GM13977 (cell line): ENCODE measurements at regions not wholly inside any gene's neighbourhood (a gene's known extent, or its start where the extent isn't known, plus 50 kb on each side); places are given as distances from the start of the nearest gene placed in this dataset.

Source experiments
- DNase-seq: peaks from one replicate; pipeline ENCODE4 v3.0.0; 2012; ENCODE audit warnings: low spot score
- in situ Hi-C: fragments of 300-500 bp; cut with MboI; formaldehyde crosslinking; loops from one replicate; pipeline ENCODE4 v1.12.0; 2022; ENCODE audit warnings: low sequenced_read_pairs, low pct_unique_long_range_greater_than_20kb, mixed read lengths, inconsistent platforms; ENCODE audit not compliant: unreplicated experiment
- TF ChIP-seq, protein P1 (sequence below): IDR thresholded peaks from 2 replicates; pipeline ENCODE4 v1.5.1; 2012; ENCODE audit warnings: mild to moderate bottlenecking, control low read depth; ENCODE audit not compliant: insufficient read depth; ENCODE audit errors: extremely low read depth, missing control alignments

GRCh38 chr4:105059337-105059736 lies 87.3 kb upstream of the TET2 start:
- in situ Hi-C loops: loop anchor here (10.0 kb wide), 1 partner anchor 195 kb away; no protein-coding TSS in a partner anchor
- TF ChIP-seq, protein P1, sequence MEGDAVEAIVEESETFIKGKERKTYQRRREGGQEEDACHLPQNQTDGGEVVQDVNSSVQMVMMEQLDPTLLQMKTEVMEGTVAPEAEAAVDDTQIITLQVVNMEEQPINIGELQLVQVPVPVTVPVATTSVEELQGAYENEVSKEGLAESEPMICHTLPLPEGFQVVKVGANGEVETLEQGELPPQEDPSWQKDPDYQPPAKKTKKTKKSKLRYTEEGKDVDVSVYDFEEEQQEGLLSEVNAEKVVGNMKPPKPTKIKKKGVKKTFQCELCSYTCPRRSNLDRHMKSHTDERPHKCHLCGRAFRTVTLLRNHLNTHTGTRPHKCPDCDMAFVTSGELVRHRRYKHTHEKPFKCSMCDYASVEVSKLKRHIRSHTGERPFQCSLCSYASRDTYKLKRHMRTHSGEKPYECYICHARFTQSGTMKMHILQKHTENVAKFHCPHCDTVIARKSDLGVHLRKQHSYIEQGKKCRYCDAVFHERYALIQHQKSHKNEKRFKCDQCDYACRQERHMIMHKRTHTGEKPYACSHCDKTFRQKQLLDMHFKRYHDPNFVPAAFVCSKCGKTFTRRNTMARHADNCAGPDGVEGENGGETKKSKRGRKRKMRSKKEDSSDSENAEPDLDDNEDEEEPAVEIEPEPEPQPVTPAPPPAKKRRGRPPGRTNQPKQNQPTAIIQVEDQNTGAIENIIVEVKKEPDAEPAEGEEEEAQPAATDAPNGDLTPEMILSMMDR: no peak
- DNase-seq: peak; percentile 34

DNA sequence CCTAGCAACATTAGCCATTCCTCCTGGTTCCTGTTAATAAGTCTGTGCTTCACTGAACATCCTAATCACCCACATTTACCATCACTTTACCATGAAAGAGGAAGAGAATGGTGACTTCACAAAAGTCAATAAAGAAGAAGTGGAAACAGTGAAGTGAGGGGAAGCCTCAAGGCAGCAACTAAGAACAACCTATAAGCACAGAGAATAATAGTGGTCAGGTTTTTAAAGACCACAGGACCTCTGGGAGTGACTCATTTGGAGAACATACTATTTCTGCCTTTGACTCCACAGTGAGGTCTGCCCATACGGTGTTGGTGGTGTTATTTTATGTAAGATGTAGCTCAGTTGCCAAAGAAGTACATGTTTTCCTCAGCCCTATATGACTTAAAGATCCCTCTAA lies 86.0 kb upstream of the TET2 start:
- TF ChIP-seq, protein P1: no peak
- in situ Hi-C loops: no loop called here
- DNase-seq: peak; percentile 67

DNA sequence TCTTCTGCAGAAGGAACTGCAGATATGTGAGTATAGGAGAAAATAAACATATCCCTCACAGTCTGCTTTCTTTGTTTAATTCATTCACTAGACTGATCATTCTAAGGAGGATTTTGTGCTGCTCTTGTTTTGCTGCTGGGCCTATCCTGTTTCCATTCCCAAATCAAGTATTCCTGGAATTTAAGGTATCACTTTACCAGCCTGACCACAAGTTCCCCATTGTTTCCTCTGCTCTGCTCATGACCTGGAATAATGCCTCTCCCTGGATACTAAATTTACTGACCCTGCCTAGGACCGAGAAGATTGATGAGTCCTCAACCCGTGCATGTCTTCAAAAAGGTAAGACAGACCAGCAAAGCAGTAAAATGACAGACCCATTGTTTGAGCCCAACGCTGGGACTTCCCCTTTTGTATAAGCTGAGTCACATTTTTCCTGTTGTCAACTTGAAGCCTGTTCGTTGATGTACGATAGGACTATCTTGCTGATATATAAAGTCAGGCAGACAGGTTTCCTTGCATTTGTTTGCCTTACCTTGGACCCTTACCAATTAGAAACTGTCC lies 85.5 kb upstream of the TET2 start:
- in situ Hi-C loops: no loop called here
- peak; percentile 53 for DNase-seq
- TF ChIP-seq, protein P1: no peak

DNA sequence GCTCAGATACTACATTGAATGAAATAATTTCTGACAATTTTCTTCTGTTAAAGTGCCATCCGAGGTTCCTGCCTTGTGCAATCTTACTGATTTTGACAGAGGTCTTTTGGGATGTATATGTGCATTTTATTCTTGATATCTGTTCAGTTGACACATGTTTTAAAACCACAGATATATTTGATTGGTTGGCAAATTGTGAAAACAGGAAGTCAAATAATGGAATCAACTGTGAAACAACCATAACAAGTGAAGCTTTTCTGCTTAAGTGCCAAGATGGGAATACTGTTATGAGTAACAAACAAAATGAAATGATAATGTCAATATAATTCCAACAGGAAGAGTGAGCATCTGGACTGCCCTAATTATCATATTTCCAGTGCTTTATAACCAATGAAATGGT lies 84.9 kb upstream of the TET2 start:
- TF ChIP-seq, protein P1: no peak
- no peak for DNase-seq
- in situ Hi-C loops: no loop called here

DNA sequence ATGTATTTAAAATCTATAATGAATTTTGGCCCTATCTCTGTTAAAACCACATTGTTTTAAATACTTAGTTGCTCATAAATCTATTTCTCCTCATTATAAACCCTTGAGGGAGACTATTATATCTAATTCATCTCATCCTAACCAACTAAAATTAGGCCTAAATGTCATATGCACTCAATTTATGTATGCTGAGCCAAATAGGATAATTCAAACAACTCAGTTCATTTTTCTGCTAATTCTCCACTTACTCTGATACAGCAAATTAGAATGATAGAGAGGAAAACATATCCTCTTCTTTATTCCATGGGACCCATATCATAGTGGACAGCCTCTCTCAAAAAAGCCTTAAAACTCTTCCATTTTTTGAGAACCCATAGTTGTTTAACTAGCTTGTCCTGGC lies 80.3 kb upstream of the TET2 start:
- TF ChIP-seq, protein P1: no peak
- in situ Hi-C loops: no loop called here
- no peak for DNase-seq

- in situ Hi-C loops: no loop called here
- no peak for DNase-seq
- TF ChIP-seq, protein P1: no peak
Measured at GRCh38 chr4:105067431-105067830, 79.2 kb upstream of the TET2 start.
